GM13977 (cell line): ENCODE measurements at regions not wholly inside any gene's neighbourhood (a gene's known extent, or its start where the extent isn't known, plus 50 kb on each side); places are given as distances from the start of the nearest gene placed in this dataset.

Source experiments
- DNase-seq: peaks from one replicate; pipeline ENCODE4 v3.0.0; 2012; ENCODE audit warnings: low spot score
- CTCF ChIP-seq: IDR thresholded peaks from 2 replicates; pipeline ENCODE4 v1.5.1; 2012; ENCODE audit warnings: mild to moderate bottlenecking, control low read depth; ENCODE audit not compliant: insufficient read depth; ENCODE audit errors: extremely low read depth, missing control alignments
- in situ Hi-C: fragments of 300-500 bp; cut with MboI; formaldehyde crosslinking; loops from one replicate; pipeline ENCODE4 v1.12.0; 2022; ENCODE audit warnings: low sequenced_read_pairs, low pct_unique_long_range_greater_than_20kb, mixed read lengths, inconsistent platforms; ENCODE audit not compliant: unreplicated experiment

DNA sequence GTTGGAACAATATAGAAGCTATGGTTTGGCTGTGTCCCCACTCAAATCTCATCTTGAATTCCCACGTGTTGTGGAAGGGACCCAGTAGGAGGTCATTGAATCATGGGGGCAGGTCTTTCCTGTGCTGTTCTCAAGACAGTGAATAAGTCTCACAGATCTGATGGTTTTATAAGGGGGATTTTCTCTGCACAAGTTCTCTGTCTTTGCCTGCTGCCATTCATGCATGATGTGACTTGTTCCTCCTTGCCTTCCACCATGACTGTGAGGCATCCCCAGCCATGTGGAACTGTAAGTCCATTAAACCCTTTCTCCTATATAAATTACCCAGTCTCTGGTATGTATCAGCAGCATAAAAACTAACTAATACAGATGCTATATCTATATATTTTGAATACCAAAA, 135.2 kb upstream of the EDNRA start:
- in situ Hi-C loops, result no loop called here
- no peak for TF ChIP-seq CTCF
- no peak for DNase-seq

DNA sequence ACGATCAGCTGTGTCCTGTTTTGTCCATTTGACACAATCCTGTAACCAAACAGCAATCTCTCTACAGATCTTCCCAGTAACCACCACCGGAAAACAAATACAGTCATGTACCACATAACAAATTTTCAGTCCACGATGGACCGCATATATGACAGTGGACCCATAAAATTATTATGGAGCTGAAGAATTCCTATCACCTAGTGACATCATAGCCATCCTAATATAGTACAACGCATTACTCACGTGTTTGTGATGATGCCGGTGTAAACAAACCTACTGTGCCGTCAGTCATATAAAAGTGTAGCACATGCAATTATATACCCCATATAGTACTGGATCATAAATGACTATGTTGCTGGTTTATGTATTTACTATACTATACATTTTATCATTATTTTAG, 133.7 kb upstream of the EDNRA start:
- no peak for DNase-seq
- no peak for TF ChIP-seq CTCF
- in situ Hi-C loops, result no loop called here

DNA sequence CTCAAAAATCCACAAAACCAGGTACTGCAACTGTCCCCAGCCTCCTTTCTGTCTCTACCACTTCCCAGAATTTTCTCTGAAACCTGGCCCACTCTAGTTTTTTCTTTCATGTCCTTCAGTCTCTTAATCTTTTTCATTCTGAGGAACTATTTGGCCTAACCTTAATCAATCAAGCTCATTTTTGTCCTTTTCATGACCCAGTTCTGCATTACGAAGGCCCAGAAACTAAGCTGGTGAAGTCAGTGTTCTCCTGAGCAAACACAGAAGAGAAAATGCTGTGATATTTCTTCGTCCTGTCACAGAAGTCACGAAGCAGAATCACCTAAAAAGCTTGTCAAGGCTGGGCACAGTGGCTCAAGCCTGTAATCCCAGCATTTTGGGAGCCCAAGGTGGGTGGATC, 131.7 kb upstream of the EDNRA start:
- no peak for TF ChIP-seq CTCF
- in situ Hi-C loops, result no loop called here
- no peak for DNase-seq

DNA sequence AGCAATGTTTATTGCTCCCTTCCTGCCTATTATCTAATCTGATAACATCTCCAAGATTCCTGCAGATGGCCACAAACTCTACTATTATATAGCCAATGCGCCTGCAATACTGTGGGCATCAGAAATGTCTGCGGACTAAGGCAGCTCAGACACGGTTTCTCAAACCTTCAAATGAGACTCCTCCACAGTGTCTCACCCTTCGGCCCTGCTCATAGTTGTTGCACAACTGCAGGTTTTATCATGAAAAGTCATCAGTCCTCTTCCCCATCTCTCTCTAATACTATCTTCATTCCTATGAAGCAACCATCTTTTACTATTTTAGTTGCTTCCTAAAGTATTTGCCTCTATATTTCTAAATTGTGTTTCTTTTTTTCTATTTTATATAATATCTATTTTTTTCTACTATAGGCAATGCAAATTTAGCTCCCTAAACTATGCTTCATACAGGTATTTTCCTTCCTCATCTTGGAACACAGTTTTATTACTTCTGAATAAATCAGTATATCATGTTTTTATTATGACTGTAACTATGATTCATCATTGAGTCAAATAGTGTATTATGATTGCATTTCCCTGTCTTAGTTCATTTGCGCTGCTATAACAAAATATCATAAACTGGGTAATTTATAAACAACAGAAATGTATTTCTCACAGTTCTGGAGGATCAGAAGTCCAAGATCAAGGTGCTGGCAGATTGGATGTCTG, 129.7 kb upstream of the EDNRA start:
- no peak for TF ChIP-seq CTCF

DNA sequence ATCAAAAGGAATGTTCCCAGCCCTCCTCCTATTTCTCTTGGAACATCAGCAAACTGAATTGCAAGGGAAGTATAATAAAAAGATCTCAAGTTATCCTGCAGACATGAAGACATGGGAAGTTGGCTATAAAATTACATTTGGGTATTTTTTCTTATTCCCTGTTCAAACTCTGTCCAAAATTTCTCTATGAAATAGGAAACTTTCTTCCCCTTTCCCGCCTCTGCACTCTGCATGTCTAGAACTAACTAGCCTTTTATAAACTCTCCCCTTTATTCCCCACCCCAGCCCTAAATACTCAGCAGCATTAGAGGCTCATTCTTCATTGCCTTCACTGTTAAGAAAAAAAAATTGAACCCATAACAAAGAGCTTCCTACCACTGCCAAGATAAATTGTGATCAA, 126.7 kb upstream of the EDNRA start:
- DNase-seq, result no peak
- in situ Hi-C loops, result no loop called here
- no peak for TF ChIP-seq CTCF

More for the DNA sequence above, 129.7 kb upstream of the EDNRA start:
- in situ Hi-C loops, result no loop called here
- no peak for DNase-seq

GRCh38 chr4:147355032-147355656, 125.8 kb upstream of the EDNRA start:
- TF ChIP-seq CTCF, result no peak
- in situ Hi-C loops, result no loop called here
- no peak for DNase-seq
